ENCODE measurements at regions not wholly inside any gene's neighbourhood (a gene's known extent, or its start where the extent isn't known, plus 50 kb on each side); places are given as distances from the start of the nearest gene placed in this dataset.

DNA sequence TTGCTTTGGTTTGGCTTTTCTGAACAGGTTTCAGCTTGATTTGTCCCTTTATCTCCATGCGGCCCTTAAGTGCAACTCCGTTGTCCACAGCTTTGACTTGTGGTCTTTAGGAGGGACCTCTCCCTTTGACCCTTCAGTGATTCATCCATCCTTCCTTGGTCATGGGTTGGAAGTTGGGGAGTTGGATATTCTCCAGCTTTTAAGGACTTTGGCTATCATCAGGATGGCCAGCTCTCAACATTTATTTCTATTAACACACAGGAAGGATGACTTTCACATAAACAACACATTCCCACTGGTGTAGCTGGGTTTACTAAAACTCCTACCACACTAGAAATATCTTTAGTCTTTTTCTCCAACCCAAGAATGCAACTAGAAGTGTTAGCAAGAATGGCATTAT, 50.9 kb upstream of the E2F7 start:
- no peak for TF ChIP-seq EZH2 (IDR thresholded peaks at IDR 0.05; ENCODE audit: low read depth)
- TF ChIP-seq, protein P1, sequence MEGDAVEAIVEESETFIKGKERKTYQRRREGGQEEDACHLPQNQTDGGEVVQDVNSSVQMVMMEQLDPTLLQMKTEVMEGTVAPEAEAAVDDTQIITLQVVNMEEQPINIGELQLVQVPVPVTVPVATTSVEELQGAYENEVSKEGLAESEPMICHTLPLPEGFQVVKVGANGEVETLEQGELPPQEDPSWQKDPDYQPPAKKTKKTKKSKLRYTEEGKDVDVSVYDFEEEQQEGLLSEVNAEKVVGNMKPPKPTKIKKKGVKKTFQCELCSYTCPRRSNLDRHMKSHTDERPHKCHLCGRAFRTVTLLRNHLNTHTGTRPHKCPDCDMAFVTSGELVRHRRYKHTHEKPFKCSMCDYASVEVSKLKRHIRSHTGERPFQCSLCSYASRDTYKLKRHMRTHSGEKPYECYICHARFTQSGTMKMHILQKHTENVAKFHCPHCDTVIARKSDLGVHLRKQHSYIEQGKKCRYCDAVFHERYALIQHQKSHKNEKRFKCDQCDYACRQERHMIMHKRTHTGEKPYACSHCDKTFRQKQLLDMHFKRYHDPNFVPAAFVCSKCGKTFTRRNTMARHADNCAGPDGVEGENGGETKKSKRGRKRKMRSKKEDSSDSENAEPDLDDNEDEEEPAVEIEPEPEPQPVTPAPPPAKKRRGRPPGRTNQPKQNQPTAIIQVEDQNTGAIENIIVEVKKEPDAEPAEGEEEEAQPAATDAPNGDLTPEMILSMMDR (conservative IDR thresholded peaks at IDR 0.05): no peak
